NB4 (cell line): ENCODE measurements at regions not wholly inside any gene's neighbourhood (a gene's known extent, or its start where the extent isn't known, plus 50 kb on each side); places are given as distances from the start of the nearest gene placed in this dataset.

Experiments used
- DNase-seq: peaks from one replicate; pipeline ENCODE4 v3.0.0; 2010; ENCODE audit warnings: low read depth
- H3K4me3 ChIP-seq: one replicate; pipeline ENCODE4 v1.5.1; 2011; ENCODE audit warnings: mild to moderate bottlenecking, low read depth, low read length, moderate library complexity
- CTCF ChIP-seq: IDR thresholded peaks from one replicate; pipeline ENCODE4 v1.5.1; 2012; ENCODE audit warnings: low read depth, low read length
- MAX ChIP-seq: IDR thresholded peaks from 2 replicates; pipeline ENCODE4 v1.6.1; 2011; ENCODE audit warnings: low read depth, low read length
- MYC ChIP-seq: IDR thresholded peaks from 2 replicates; pipeline ENCODE4 v1.6.1; 2011; ENCODE audit warnings: low read depth, low read length
- POLR2A ChIP-seq: IDR thresholded peaks from 2 replicates; pipeline ENCODE4 v1.6.1; 2011; ENCODE audit warnings: mild to moderate bottlenecking; ENCODE audit not compliant: insufficient read length; ENCODE audit errors: extremely low read depth

DNA sequence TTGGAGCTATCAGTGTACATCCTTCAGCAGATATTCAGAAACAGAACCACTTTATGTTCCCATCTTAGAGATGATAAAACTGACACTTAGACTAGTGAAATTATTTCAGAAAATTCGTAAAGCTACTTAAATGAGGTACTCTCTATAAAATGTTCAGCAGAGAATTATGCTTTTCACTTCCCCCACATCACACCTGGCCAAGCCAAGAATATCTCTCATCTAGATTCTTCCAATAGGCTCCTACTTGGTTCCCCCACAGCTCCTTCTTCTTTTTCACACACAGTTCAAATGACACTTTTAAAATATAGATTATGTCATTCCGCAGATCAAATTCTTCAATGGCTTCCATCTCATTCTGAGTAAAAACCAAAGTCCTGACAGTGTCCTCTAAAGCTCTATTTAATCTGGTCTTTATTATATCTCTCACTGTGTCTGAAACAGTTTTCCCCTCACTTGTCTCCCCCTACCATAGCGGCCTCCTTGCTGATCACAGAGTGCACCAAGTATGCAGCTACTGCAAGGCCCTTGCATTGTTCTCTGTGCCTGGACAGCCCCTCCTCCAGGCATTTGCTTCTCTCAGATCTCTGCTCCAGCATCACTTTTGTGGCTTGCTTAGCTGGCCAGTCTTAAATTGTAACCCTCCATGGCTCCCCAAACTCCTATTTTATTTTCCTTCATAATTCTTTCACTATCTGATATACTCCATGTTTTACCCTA, 736.8 kb upstream of the USP15 start:
- TF ChIP-seq CTCF (no peak), MAX (no peak), POLR2A (no peak), MYC (no peak)
- H3K4me3 ChIP-seq: no peak overlapping the region
- DNase-seq: no peak

- TF ChIP-seq MAX (no peak), CTCF (no peak), MYC (no peak), POLR2A (no peak)
- DNase-seq: no peak
- no peak overlapping the region for H3K4me3 ChIP-seq
These were observed 735.4 kb upstream of the USP15 start for GRCh38 chr12:61524851-61525250.

- DNase-seq: no peak
- no peak for TF ChIP-seq MYC
- no peak for TF ChIP-seq MAX
- no peak for TF ChIP-seq POLR2A
- no peak for TF ChIP-seq CTCF
- H3K4me3 ChIP-seq: no peak overlapping the region
These were observed 734.9 kb upstream of the USP15 start for GRCh38 chr12:61525331-61525730.

GRCh38 chr12:61530456-61530855, 729.7 kb upstream of the USP15 start:
- TF ChIP-seq MAX: no peak
- TF ChIP-seq MYC: no peak
- no peak for TF ChIP-seq CTCF
- TF ChIP-seq POLR2A: no peak
- no peak overlapping the region for H3K4me3 ChIP-seq
- no peak for DNase-seq

DNA sequence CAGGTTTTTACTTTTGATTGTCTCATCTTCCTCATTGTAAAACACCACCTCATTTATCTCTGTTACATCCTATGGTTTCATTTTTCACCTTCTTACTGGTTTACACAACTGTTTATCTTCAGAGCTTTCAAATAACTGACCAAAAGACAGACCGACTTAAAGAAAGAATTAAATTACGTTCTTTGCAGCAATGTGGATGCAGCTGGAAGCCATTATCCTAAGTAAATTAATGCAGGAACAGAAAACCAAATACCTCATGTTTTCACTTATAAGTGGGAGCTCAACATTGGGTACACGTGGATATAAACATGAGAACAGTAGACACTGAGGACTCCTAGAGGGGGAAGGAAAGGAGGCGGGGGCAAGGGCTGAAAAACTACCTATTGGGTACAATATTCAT, 729.0 kb upstream of the USP15 start:
- TF ChIP-seq POLR2A (no peak), MAX (no peak), MYC (no peak), CTCF (no peak)
- H3K4me3 ChIP-seq: no peak overlapping the region
- no peak for DNase-seq

DNA sequence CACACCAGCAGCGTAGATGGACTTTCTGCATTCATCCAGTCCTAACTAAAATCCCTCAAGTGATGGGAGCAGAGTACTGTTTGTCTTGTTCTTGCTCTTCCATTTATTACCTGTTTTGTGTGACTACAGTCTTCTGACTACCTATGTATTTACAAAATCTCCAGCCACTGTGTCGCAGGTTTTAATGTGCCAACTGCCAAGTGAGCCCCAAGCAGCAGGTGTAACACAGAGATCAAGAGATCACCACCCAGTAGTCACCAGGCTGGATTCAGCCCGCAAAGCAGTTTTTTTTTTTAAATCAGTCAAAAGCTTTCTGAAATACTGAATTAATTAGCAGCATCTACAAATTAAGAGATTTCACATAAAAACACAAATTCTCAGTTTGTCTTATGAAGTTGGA, 724.1 kb upstream of the USP15 start:
- no peak for TF ChIP-seq MAX
- no peak for TF ChIP-seq CTCF
- no peak for TF ChIP-seq POLR2A
- TF ChIP-seq MYC: no peak
- no peak for DNase-seq
- no peak overlapping the region for H3K4me3 ChIP-seq
